OCI-LY1 (cell line): ENCODE measurements at regions not wholly inside any gene's neighbourhood (a gene's known extent, or its start where the extent isn't known, plus 50 kb on each side); places are given as distances from the start of the nearest gene placed in this dataset.

Source experiments
- H2AFZ ChIP-seq: fragments of 200-600 bp; sonication (generic), shearing (Covaris generic); 2 replicates; pipeline ENCODE4 v1.6.0; 2014; ENCODE audit warnings: antibody characterized with exemption, mild to moderate bottlenecking, low read length
- H3F3A ChIP-seq: fragments of 200-600 bp; sonication (generic), shearing (Covaris generic); 2 replicates; pipeline ENCODE4 v1.6.0; 2014; ENCODE audit warnings: mild to moderate bottlenecking, antibody characterized with exemption, low read length, moderate library complexity; ENCODE audit not compliant: insufficient read depth
- H3K27ac ChIP-seq: fragments of 200-600 bp; sonication (generic); 2 replicates; pipeline ENCODE4 v1.5.1; 2014; ENCODE audit warnings: low read length, mixed run types, mild to moderate bottlenecking, low read depth; ENCODE audit not compliant: poor library complexity, severe bottlenecking
- H3K27me3 ChIP-seq: fragments of 200-600 bp; sonication (generic); 2 replicates; pipeline ENCODE4 v1.6.0; 2014; ENCODE audit warnings: antibody characterized with exemption, mild to moderate bottlenecking, low read length, moderate library complexity; ENCODE audit not compliant: insufficient read depth
- H3K36me3 ChIP-seq: fragments of 200-600 bp; sonication (generic); 2 replicates; pipeline ENCODE4 v1.6.1; 2014; ENCODE audit warnings: mild to moderate bottlenecking, antibody characterized with exemption, low read length, moderate library complexity, mixed read lengths; ENCODE audit not compliant: insufficient read depth
- H3K4me1 ChIP-seq: fragments of 200-600 bp; sonication (generic); 2 replicates; pipeline ENCODE4 v1.5.1; 2014; ENCODE audit warnings: mild to moderate bottlenecking, low read length, moderate library complexity; ENCODE audit not compliant: insufficient read depth, severe bottlenecking
- H3K4me2 ChIP-seq: fragments of 200-600 bp; sonication (generic), shearing (Covaris generic); 2 replicates; pipeline ENCODE4 v1.6.1; 2014; ENCODE audit warnings: low read length
- H3K4me3 ChIP-seq: fragments of 200-600 bp; sonication (generic); 2 replicates; pipeline ENCODE4 v1.5.1; 2014; ENCODE audit warnings: low read length, low read depth, mild to moderate bottlenecking, mixed read lengths; ENCODE audit not compliant: poor library complexity, severe bottlenecking
- H3K79me2 ChIP-seq: fragments of 200-600 bp; shearing (Covaris generic); 2 replicates; pipeline ENCODE4 v1.6.1; 2016; ENCODE audit warnings: mixed run types, low read length, mixed read lengths; ENCODE audit not compliant: insufficient read depth
- H3K9ac ChIP-seq: fragments of 200-600 bp; sonication (generic), shearing (Covaris generic); 2 replicates; pipeline ENCODE4 v1.6.1; 2014; ENCODE audit warnings: mild to moderate bottlenecking, low read length, mixed read lengths
- H3K9me2 ChIP-seq: fragments of 200-600 bp; sonication (generic), shearing (Covaris generic); 2 replicates; pipeline ENCODE4 v1.6.1; 2014; ENCODE audit warnings: low read depth, mild to moderate bottlenecking, low read length, mixed read lengths
- H3K9me3 ChIP-seq: fragments of 200-600 bp; shearing (Covaris generic); 2 replicates; pipeline ENCODE4 v1.6.1; 2014; ENCODE audit warnings: low read length, mixed read lengths
- H4K20me1 ChIP-seq: fragments of 200-600 bp; sonication (generic), shearing (Covaris generic); 2 replicates; pipeline ENCODE4 v1.6.0; 2016; ENCODE audit warnings: mild to moderate bottlenecking, low read length; ENCODE audit not compliant: insufficient read depth
- CTCF ChIP-seq: fragments of 200-600 bp; sonication (generic), shearing (Covaris generic); IDR thresholded peaks from 2 replicates; pipeline ENCODE4 v1.5.1; 2017; ENCODE audit warnings: mild to moderate bottlenecking, antibody characterized with exemption, low read length, moderate library complexity, mixed read lengths
- EZH2 ChIP-seq: fragments of 200-600 bp; sonication (generic), shearing (Covaris generic); IDR thresholded peaks from 2 replicates; pipeline ENCODE4 v1.8.0; 2017; ENCODE audit warnings: borderline replicate concordance, mixed run types, mild to moderate bottlenecking, antibody characterized with exemption, low read length, moderate library complexity, mixed read lengths

GRCh38 chr13:91242652-91243051, 104.8 kb upstream of the MIR17HG start:
- no peak overlapping the region for H3K9ac ChIP-seq
- no peak overlapping the region for H3K4me2 ChIP-seq
- no peaks in the 10 kb centered on the region for H4K20me1 ChIP-seq
- no peak overlapping the region for H3K27ac ChIP-seq
- TF ChIP-seq CTCF (no peak), EZH2 (no peak)
- no peaks in the 10 kb centered on the region for H3F3A ChIP-seq
- no peaks in the 10 kb centered on the region for H3K9me3 ChIP-seq
- H3K79me2 ChIP-seq = no peaks in the 10 kb centered on the region
- H3K36me3 ChIP-seq = no peaks in the 10 kb centered on the region
- H3K9me2 ChIP-seq = no peaks in the 10 kb centered on the region
- no peak overlapping the region for H2AFZ ChIP-seq
- H3K4me3 ChIP-seq = no peak overlapping the region
- H3K27me3 ChIP-seq = no peaks in the 10 kb centered on the region
- H3K4me1 ChIP-seq = no peaks in the 10 kb centered on the region

GRCh38 chr13:91245288-91245687, 102.2 kb upstream of the MIR17HG start:
- no peaks in the 10 kb centered on the region for H3K9me3 ChIP-seq
- no peak overlapping the region for H3K27ac ChIP-seq
- no peaks in the 10 kb centered on the region for H3K9me2 ChIP-seq
- no peak overlapping the region for H2AFZ ChIP-seq
- H3K36me3 ChIP-seq = no peaks in the 10 kb centered on the region
- no peak overlapping the region for H3K4me3 ChIP-seq
- no peak overlapping the region for H3K9ac ChIP-seq
- no peak overlapping the region for H3K4me2 ChIP-seq
- H3K27me3 ChIP-seq = no peaks in the 10 kb centered on the region
- H3K4me1 ChIP-seq = no peaks in the 10 kb centered on the region
- no peaks in the 10 kb centered on the region for H3K79me2 ChIP-seq
- TF ChIP-seq CTCF (no peak), EZH2 (no peak)
- H3F3A ChIP-seq = no peaks in the 10 kb centered on the region
- no peaks in the 10 kb centered on the region for H4K20me1 ChIP-seq

- Histone ChIP-seq H3K9ac (no peak overlapping the region), H3K9me3 (no peaks in the 10 kb centered on the region), H3K4me3 (no peak overlapping the region), H3K4me2 (no peak overlapping the region), H3F3A (no peaks in the 10 kb centered on the region), H2AFZ (no peak overlapping the region), H3K79me2 (no peaks in the 10 kb centered on the region), H3K9me2 (no peaks in the 10 kb centered on the region), H4K20me1 (no peaks in the 10 kb centered on the region), H3K4me1 (no peaks in the 10 kb centered on the region), H3K27ac (no peak overlapping the region), H3K36me3 (no peaks in the 10 kb centered on the region), H3K27me3 (no peaks in the 10 kb centered on the region)
- TF ChIP-seq CTCF = peak; percentile 65
- TF ChIP-seq EZH2 = no peak
Observed at GRCh38 chr13:91247768-91248167, 99.7 kb upstream of the MIR17HG start.
